Breast epithelium (tissue), 3 donors: ENCODE measurements at regions not wholly inside any gene's neighbourhood (a gene's known extent, or its start where the extent isn't known, plus 50 kb on each side); places are given as distances from the start of the nearest gene placed in this dataset.

Experiments
- POLR2A ChIP-seq: fragments of 450-650 bp; IDR thresholded peaks from one replicate; pipeline ENCODE4 v1.6.1; 2016; ENCODE audit warnings: antibody characterized with exemption, mild to moderate bottlenecking, moderate library complexity
- POLR2AphosphoS5 ChIP-seq, 3 donors: sonication (generic); formaldehyde crosslinking; IDR thresholded peaks; one replicate each; pipeline ENCODE4 v1.6.1; 2017; ENCODE audit warnings: antibody characterized with exemption in 3 of 3
- TF ChIP-seq, protein P1 (sequence below), 3 donors: fragments of 450-650 bp; IDR thresholded peaks; one replicate each; pipeline ENCODE4 v1.5.1; 2016 to 2017; ENCODE audit warnings: antibody characterized with exemption in 3 of 3, mild to moderate bottlenecking in 3 of 3, moderate library complexity in 3 of 3

DNA sequence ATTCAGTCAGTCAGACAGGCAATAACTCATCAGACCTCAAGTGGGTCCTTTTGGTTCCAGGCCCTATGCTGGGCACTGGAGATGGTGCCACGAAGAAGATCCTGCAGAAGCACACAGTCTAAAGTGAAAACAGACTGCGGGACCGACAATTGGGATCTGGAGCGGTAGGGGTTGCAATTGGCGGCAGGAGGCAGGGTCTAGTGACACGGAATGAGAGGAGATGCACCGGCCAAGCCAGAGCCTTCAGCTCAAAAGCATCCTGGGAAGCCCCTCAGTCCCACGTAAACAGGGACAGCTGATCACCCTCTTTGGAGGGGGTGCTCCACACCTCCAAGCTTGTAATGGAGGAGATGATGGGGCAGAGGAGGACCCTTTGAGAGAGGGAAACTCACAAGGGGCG lies 56.2 kb downstream of the KLHDC7A start:
- TF ChIP-seq POLR2A (no peak), POLR2AphosphoS5 (IDR thresholded peaks at IDR 0.05) (no peak)
- TF ChIP-seq, protein P1, sequence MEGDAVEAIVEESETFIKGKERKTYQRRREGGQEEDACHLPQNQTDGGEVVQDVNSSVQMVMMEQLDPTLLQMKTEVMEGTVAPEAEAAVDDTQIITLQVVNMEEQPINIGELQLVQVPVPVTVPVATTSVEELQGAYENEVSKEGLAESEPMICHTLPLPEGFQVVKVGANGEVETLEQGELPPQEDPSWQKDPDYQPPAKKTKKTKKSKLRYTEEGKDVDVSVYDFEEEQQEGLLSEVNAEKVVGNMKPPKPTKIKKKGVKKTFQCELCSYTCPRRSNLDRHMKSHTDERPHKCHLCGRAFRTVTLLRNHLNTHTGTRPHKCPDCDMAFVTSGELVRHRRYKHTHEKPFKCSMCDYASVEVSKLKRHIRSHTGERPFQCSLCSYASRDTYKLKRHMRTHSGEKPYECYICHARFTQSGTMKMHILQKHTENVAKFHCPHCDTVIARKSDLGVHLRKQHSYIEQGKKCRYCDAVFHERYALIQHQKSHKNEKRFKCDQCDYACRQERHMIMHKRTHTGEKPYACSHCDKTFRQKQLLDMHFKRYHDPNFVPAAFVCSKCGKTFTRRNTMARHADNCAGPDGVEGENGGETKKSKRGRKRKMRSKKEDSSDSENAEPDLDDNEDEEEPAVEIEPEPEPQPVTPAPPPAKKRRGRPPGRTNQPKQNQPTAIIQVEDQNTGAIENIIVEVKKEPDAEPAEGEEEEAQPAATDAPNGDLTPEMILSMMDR (IDR thresholded peaks at IDR 0.05) = no peak
